Pons (tissue), 1 donor: ENCODE measurements at regions not wholly inside any gene's neighbourhood (a gene's known extent, or its start where the extent isn't known, plus 50 kb on each side); places are given as distances from the start of the nearest gene placed in this dataset.
"Not testable (repeated sequence)": the region's sequence is repeated elsewhere in the genome, so short reads cannot be mapped to it uniquely, and the experiment has no call there.

Experiments
- DNase-seq: peaks from one replicate; pipeline ENCODE4 v3.0.0-alpha.2; 2016; ENCODE audit warnings: low spot score

DNA sequence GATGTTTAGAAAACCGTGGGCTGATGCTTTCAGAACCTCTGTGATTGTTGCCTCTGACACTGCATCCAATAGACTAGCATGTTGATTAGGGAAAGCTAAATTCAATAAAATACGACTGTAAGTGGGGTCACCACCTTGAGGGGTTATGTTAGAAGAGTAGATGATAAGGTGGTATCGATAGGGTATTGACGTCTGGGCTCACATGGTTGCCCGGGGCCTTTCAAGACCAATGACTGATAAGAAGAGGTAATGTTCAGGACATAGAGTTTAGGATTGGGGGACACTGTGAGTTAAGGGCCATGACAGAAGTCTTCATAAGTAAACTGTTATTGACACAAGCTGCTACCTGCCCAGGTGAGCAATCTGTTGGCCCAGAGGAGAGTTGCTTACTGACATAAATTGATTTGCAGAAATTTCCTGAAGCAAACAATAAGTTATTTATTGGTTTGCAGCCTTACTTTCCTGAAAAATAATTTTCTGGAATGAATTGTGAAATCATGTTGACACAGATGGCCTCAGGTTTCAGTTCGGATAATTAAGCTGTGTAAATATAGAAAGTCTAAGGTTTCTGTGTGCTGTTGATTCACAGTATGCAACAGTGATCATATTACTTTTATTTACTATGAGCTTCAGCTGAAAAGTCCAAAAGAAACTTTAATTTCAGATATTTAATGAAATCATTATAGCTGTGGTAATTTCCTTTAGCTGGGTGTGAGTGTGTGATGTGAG, 289.9 kb upstream of the PRSS16 start:
- DNase-seq, result not testable (repeated sequence)

DNA sequence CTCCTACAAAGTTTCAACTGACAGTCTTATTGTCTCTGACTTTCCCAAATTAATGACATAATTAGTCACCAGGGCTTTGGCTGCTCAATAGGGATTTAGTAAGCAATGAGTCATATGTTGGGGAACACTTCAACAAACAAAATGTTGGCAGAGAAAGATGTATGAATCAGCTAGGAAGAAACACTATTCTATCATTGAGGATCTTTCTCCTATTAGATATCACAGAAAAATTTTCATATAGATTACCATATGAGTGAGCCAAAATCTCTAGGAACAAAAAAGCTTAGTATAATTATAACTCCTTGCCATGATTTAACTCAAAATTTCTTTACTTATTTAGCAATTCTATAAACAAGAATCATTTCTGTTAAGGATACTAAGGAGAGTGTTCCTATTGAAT, 286.3 kb upstream of the PRSS16 start:
- not testable (repeated sequence) for DNase-seq

DNA sequence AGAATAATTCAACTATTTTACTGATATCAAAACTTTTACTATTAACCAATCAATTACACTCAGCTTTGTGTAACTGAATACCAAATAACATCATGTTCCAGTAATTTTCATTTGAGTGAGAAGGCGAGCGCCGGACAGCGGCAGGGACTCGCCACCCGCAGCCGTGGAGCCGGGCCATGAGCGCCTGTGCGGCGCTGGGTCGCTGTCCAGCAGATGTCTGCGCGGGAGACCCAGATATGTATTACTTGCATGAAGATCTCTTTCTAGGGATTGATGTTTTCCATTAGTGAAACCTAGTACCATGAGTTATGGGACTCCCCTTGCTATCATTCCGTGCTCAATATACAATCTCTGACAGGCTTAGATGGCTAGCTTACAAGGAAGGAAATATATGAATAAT, 245.1 kb upstream of the PRSS16 start:
- no peak for DNase-seq

- DNase-seq, result no peak
These were observed 240.5 kb upstream of the PRSS16 start for GRCh38 chr6:27007020-27007419.

GRCh38 chr6:27008613-27009012, 238.9 kb upstream of the PRSS16 start:
- DNase-seq, result not testable (repeated sequence)

DNA sequence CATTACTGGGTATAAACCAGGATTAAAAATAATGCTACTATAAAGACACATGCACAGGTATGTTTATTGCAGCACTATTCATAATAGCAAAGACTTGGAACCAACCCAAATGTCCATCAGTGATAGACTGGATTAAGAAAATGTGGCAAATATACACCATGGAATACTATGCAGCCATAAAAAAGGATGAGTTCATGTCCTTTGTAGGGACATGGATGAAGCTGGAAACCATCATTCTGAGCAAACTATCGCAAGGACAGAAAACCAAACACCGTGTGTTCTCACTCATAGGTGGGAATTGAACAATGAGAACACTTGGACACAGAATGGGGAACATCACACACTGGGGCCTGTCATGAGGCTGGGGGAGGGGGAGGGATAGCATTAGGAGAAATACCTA, 233.4 kb upstream of the PRSS16 start:
- not testable (repeated sequence) for DNase-seq

DNA sequence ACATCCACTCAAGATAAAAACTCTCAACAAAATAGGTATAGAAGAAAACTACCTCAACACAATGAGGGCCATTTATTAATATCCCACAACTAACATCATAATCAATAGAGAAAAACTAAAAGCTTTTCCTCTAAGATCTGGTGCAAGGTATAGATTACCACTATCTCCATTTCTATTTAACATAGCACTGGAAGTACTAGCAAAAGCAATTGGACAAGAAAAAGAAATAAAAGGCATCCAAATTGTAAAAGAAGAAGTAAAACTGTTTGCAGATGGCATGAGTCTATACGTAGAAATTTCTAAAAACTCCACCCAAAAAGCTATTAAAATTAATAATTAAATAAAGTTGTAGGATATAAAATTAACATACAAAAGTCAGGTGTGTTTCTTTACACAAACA, 230.8 kb upstream of the PRSS16 start:
- DNase-seq, result no peak

DNA sequence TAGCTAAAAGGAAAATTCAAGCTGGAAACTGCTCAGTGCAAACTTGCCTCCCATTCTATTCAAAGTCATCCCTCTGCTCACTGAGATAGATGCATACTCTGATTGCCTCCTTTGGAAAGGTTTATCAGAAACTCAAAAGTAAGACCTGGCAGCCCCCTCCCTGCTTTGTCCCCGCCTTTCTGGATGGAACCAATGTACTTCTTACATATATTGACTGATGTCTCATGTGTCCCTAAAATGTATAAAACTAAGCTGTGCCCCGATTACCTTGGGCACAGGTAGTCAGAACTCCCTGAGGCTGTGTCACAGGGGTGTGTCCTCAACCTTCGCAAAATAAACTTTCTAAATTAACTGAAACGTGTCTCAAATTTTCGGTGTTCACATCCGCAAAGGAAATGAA, 229.1 kb upstream of the PRSS16 start:
- not testable (repeated sequence) for DNase-seq

DNA sequence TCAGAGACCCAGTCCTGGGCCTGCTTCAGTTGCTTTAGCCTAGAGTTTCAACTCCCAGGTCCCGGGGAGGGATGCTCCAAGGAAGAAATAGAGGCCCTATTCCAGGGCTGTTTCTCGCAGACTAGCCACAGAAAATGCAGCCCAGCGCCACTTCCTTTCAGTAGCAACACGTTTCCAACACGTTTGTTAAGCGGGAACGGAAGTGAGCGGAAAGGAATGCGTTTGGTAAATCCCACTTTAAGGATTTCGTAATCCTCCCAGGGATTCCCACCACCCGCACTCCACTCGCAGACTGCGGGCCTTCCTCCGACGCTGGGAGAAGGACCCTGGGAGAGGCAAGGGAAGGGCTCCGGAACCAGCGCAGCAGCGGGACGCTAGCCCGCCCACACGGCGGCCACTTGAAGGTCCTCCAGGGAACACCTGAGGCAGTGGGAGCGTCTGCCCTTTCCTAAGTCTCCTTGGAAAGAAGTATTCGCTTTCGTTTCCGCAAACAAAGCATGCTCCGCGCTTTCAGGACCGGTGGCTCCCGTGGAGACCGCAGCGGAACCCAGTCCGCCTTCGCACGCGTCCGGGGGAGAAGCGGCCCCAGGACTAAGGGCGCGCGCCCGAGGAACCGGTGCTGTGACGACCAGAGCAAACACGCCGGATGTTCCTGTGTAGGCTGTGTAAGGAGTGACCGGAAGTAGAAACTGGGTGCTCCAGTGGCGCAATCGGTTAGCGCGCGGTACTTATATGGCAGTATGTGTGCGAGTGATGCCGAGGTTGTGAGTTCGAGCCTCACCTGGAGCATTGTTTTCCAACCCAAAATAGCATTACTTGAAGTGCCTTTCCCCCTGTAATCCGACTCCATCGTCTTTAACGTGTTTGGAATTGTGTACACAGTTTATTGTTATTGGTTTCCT, 227.6 kb upstream of the PRSS16 start:
- DNase-seq, result peak; percentile 89

DNA sequence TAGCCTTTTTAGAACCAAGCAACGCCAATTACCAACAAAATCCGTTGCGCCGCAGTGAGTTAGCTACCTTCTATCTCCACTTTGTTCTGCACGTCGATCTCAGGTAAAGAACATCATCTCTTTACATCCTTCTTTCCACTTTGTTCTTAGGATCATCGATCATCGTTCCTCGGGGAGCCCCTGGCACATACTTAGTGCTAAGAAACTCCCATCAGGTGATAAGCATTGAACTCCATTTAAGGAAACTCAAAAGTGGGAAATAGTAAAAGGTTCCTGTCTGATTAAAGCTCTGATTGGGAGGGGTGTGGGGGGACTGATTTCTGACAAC, 227.0 kb upstream of the PRSS16 start:
- DNase-seq, result no peak

DNA sequence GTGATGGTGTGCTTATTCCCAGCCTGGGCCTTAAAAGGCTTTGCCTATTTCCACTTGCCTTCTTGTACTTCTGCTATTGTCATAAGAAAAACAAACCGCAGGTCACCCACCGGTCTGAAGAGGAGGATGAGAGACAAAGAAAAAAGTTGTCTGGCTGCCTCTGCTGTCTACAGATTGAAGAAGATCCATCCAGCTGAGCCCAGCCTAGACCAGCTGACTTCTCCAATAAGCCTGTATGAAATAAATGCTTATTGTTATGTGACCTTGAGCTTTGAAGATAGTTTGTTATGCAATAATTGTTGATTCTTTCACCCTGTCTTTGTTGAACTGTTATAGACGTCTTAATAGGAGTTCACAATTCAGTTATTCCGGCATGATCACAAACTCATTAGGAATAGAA, 223.8 kb upstream of the PRSS16 start:
- no peak for DNase-seq

DNA sequence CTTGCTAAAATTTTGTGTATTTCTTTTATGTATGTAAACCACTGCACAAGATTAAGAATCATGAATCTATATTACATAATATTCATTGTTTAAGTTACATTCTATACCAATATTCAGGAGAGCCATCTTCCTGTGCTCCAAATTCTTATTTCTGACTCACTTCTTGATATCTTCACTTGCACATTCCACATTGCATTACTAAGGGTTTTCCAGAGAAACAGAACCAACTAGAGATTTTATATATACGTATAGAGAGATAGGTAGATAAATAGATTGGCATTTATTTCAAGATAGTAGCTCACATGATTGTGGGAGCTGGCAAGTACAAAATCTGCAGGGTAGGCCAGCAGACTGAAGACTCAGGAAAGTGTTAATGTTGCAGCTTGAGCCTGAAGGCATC, 222.2 kb upstream of the PRSS16 start:
- no peak for DNase-seq

GRCh38 chr6:27026361-27026760, 221.1 kb upstream of the PRSS16 start:
- DNase-seq, result no peak

DNA sequence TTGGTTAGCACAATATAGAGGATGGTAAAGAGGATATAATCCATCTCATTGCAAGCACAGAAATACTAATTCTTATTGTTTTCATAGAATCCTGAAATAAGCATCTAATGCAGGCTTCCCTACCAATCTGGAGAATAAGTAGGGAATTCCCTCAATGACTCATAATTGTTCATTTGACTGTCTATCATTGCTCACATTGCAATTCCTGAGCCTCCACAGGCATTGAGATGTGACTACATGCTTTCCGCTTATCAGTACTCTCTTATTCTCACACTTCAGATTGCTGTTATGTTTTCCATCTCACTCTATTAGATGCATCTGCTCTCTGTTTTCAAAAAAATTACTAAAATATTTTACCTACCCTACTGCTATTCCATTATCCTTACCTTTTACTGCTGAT, 216.2 kb upstream of the PRSS16 start:
- DNase-seq, result no peak

GRCh38 chr6:27038498-27038897, 209.0 kb upstream of the PRSS16 start:
- DNase-seq, result no peak

DNA sequence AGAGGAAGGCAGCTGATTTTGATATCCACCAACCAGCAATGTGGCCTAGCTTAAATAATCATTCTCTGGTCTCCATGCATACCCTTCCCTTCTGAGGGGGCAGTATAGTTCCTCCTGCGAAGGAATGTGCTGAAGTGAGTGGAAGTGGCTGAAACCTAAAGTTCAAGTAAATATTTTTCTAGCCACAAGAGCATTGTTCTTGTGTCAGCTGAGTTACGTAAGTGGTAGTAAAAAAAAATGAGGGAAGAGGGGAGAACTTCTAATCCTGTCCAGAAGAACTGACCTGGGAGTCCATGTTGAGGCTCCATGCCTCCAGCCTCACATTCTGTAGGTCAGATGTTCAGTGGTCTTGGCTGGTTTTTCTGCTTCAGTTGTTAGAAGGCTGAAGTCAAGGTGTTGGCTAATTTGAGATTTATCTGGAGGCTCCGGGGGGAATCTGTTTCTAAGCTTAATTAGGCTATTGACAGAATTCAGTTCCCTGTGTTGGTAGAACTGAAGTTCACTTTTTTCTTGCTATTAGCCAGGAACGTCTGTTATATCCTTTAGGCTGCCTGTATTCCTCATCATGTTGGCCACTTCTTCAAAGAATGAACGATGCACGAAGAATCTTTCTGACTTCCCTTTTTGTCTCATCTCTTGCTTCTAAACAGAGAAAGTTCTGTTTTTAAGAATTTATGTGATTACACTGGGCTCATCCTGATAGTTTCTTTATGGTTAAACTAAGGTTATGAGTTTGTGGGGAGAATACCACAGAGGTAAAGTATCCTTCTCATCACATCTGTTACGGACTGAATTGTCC, 207.1 kb upstream of the PRSS16 start:
- DNase-seq, result no peak

GRCh38 chr6:27043244-27043643, 204.3 kb upstream of the PRSS16 start:
- no peak for DNase-seq

DNA sequence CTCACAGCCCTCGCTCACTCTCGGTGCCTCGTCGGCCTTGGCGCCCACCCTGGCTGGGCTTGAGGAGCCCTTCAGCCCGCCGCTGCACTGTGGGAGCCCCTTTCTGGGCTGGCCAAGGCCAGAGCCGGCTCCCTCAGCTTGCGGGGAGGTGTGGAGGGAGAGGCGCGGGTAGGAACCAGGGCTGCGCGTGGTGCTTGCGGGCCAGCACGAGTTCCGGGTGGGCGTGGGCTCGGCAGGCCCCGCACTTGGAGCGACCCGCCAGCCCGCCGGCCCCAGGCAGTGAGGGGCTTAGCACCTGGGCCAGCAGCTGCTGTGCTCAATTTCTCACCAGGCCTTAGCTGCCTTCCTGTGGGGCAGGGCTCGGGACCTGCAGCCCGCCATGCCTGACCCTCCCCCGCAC, 202.4 kb upstream of the PRSS16 start:
- DNase-seq, result not testable (repeated sequence)

- DNase-seq, result not testable (repeated sequence)
These were observed 199.8 kb upstream of the PRSS16 start for GRCh38 chr6:27047725-27048124.

GRCh38 chr6:27049863-27050781, 197.4 kb upstream of the PRSS16 start:
- DNase-seq, result no peak

DNA sequence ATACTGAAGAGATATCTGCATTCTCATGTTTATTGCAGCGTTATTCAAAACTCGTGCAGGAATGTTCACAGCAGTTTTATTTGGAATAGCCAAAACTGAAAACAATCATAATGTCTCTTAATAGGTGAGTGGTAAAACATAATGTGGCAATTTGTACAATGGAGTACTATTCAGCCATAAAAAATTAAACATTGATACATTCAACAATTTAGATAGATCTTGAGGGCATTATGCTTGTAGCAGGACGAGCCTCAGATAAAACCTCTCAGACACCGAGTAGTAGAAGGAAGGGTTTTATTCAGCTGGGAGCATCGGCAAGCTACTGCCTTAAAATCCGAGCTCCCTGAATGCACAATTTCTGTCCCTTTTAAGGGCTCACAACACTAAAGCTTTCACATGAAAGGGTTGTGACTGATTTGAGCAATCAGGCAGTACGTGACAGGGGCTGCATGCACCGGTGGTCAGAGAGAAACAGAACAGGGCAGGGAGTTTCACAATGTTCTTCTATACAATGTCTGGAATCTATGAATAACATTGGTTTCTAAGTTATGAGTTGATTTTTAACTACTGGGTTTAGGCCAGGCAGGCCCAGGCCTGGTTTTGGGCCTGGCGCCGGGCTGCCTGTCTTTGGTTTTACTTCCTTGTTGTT, 195.3 kb upstream of the PRSS16 start:
- DNase-seq, result not testable (repeated sequence)
